IMR-90 (cell line): ENCODE measurements at regions not wholly inside any gene's neighbourhood (a gene's known extent, or its start where the extent isn't known, plus 50 kb on each side); places are given as distances from the start of the nearest gene placed in this dataset.

ENCODE experiments used
- ATAC-seq: fragments of 200-7000 bp; cut with Tn5 transposase; 2 replicates; pipeline ENCODE4 v1.9.1; 2020; ENCODE audit warnings: low read depth, mild to moderate bottlenecking, moderate library complexity
- BruUV-seq: library from RNA; stranded (reverse); fragments of 400-500 nt; replicated peaks from 2 replicates; lab custom pipeline; 2021; lab: Mats Ljungman, UMichigan
- CTCF ChIA-PET: fragments of 300-600 bp; formaldehyde crosslinking; extraction: SDS; loops from one replicate; lab custom pipeline; 2021; ENCODE audit warnings: antibody characterized with exemption; lab: Yijun Ruan, JAX
- POLR2A ChIA-PET: fragments of 300-600 bp; sonication (Branson Sonifier 250); formaldehyde crosslinking; loops from one replicate; lab custom pipeline; 2022; ENCODE audit warnings: antibody characterized with exemption; ENCODE audit not compliant: unreplicated experiment; lab: Charles Lee
- DNase-seq: peaks from one replicate; pipeline ENCODE4 v3.0.0; 2013
- H2AFZ ChIP-seq: replicated peaks from 2 replicates; pipeline ENCODE3; 2013; ENCODE audit warnings: low read length, mild to moderate bottlenecking; ENCODE audit not compliant: poor library complexity
- H2AK5ac ChIP-seq: 2 replicates; pipeline ENCODE4 v1.6.1; 2013; ENCODE audit warnings: low read depth, low read length, inconsistent platforms
- H2AK9ac ChIP-seq: replicated peaks from 2 replicates; pipeline ENCODE3; 2013; ENCODE audit warnings: mild to moderate bottlenecking, low read depth, low read length, moderate library complexity; ENCODE audit not compliant: poor library complexity
- H2BK120ac ChIP-seq: 2 replicates; pipeline ENCODE4 v1.6.1; 2013; ENCODE audit warnings: low read depth, low read length, inconsistent platforms
- H2BK15ac ChIP-seq: 3 replicates; pipeline ENCODE4 v1.6.1; 2013; ENCODE audit warnings: low read depth, low read length, inconsistent platforms
- H2BK20ac ChIP-seq: 2 replicates; pipeline ENCODE4 v1.6.1; 2013; ENCODE audit warnings: low read depth, mild to moderate bottlenecking, inconsistent platforms, low read length, moderate library complexity
- H2BK5ac ChIP-seq: 2 replicates; pipeline ENCODE4 v1.6.1; 2013; ENCODE audit warnings: mild to moderate bottlenecking, low read depth, low read length, inconsistent platforms; ENCODE audit not compliant: poor library complexity, severe bottlenecking
- H3K14ac ChIP-seq: replicated peaks from 2 replicates; pipeline ENCODE4 v1.6.1; 2013; ENCODE audit warnings: low read depth, low read length, inconsistent platforms
- H3K18ac ChIP-seq: 2 replicates; pipeline ENCODE4 v1.6.1; 2013; ENCODE audit warnings: low read depth, low read length, control low read depth
- H3K23ac ChIP-seq: 2 replicates; pipeline ENCODE4 v1.6.1; 2013; ENCODE audit warnings: low read depth, low read length, inconsistent platforms
- H3K27ac ChIP-seq: 2 replicates; pipeline ENCODE4 v1.5.1; 2013; ENCODE audit warnings: mild to moderate bottlenecking, control low read depth, low read length; ENCODE audit not compliant: insufficient read depth
- H3K27me3 ChIP-seq: 2 replicates; pipeline ENCODE4 v1.6.1; 2013; ENCODE audit warnings: low read length; ENCODE audit not compliant: control insufficient read depth, insufficient read depth
- H3K36me3 ChIP-seq: 2 replicates; pipeline ENCODE4 v1.6.1; 2013; ENCODE audit warnings: low read length, mixed read lengths; ENCODE audit not compliant: control insufficient read depth, insufficient read depth
- H3K4ac ChIP-seq: 2 replicates; pipeline ENCODE4 v1.6.1; 2013; ENCODE audit warnings: low read depth, low read length, inconsistent platforms
- H3K4me1 ChIP-seq: 2 replicates; pipeline ENCODE4 v1.6.1; 2013; ENCODE audit warnings: low read length, mixed read lengths; ENCODE audit not compliant: control insufficient read depth, insufficient read depth
- H3K4me2 ChIP-seq: 2 replicates; pipeline ENCODE4 v1.6.1; 2013; ENCODE audit warnings: low read depth, mild to moderate bottlenecking, control low read depth, low read length, moderate library complexity
- H3K4me3 ChIP-seq: 2 replicates; pipeline ENCODE4 v1.5.1; 2013; ENCODE audit warnings: low read depth, mild to moderate bottlenecking, control low read depth, low read length, moderate library complexity; ENCODE audit not compliant: insufficient read depth
- H3K56ac ChIP-seq: 2 replicates; pipeline ENCODE4 v1.6.1; 2013; ENCODE audit warnings: low read length, inconsistent platforms; ENCODE audit not compliant: insufficient read depth; ENCODE audit errors: extremely low read depth
- H3K79me1 ChIP-seq, 2 experiments: 2 replicates each; pipeline ENCODE4 v1.6.1; 2013; ENCODE audit warnings: low read length in 2 of 2, inconsistent platforms in 1 of 2, low read depth in 1 of 2
- H3K9ac ChIP-seq: 2 replicates; pipeline ENCODE4 v1.6.1; 2013; ENCODE audit warnings: low read depth, low read length, control low read depth
- H3K9me1 ChIP-seq: 2 replicates; pipeline ENCODE4 v1.6.1; 2013; ENCODE audit warnings: low read length, inconsistent platforms; ENCODE audit not compliant: insufficient read depth
- H3K9me3 ChIP-seq: 2 replicates; pipeline ENCODE4 v1.6.1; 2013; ENCODE audit warnings: low read length; ENCODE audit not compliant: control insufficient read depth, insufficient read depth
- H4K20me1 ChIP-seq: 2 replicates; pipeline ENCODE4 v1.6.1; 2013; ENCODE audit warnings: low read length, inconsistent platforms; ENCODE audit not compliant: insufficient read depth
- H4K5ac ChIP-seq: 2 replicates; pipeline ENCODE4 v1.6.1; 2013; ENCODE audit warnings: mild to moderate bottlenecking, low read depth, low read length, control low read depth
- H4K8ac ChIP-seq, 2 experiments: 2 replicates each; pipeline ENCODE4 v1.6.1; 2013; ENCODE audit warnings: low read depth in 2 of 2, low read length in 2 of 2, control low read depth in 1 of 2, inconsistent platforms in 1 of 2
- H4K91ac ChIP-seq: 2 replicates; pipeline ENCODE4 v1.6.1; 2013; ENCODE audit warnings: low read depth, low read length, inconsistent platforms; ENCODE audit not compliant: insufficient read depth
- BHLHE40 ChIP-seq: fragments of 150-350 bp; IDR thresholded peaks from 2 replicates; pipeline ENCODE4 v1.6.1; 2016; ENCODE audit warnings: mild to moderate bottlenecking, low read depth, low read length
- CEBPB ChIP-seq: IDR thresholded peaks from 2 replicates; pipeline ENCODE4 v1.6.1; 2012; ENCODE audit warnings: low read depth, low read length, improper control_type of control experiment
- CHD1 ChIP-seq: IDR thresholded peaks from 2 replicates; pipeline ENCODE4 v1.6.1; 2012; ENCODE audit warnings: low read depth, low read length, improper control_type of control experiment
- FOS ChIP-seq: fragments of 150-350 bp; IDR thresholded peaks from 2 replicates; pipeline ENCODE4 v1.6.1; 2016; ENCODE audit warnings: low read depth, low read length
- MAFK ChIP-seq: IDR thresholded peaks from 2 replicates; pipeline ENCODE4 v1.6.1; 2012; ENCODE audit warnings: low read depth, low read length, improper control_type of control experiment
- MAZ ChIP-seq: IDR thresholded peaks from 2 replicates; pipeline ENCODE4 v1.6.1; 2012; ENCODE audit warnings: low read depth, mild to moderate bottlenecking, low read length, improper control_type of control experiment, moderate library complexity, borderline replicate concordance
- MXI1 ChIP-seq: IDR thresholded peaks from 2 replicates; pipeline ENCODE4 v1.6.1; 2012; ENCODE audit warnings: low read depth, mild to moderate bottlenecking, low read length, moderate library complexity, borderline replicate concordance
- NFE2L2 ChIP-seq: fragments of 150-350 bp; IDR thresholded peaks from 2 replicates; pipeline ENCODE4 v1.6.1; 2016; ENCODE audit warnings: low read depth, mild to moderate bottlenecking, low read length
- POLR2A ChIP-seq: IDR thresholded peaks from 2 replicates; pipeline ENCODE4 v1.6.1; 2012; ENCODE audit warnings: mild to moderate bottlenecking, low read depth, low read length
- RAD21 ChIP-seq: IDR thresholded peaks from 2 replicates; pipeline ENCODE4 v1.6.1; 2012; ENCODE audit warnings: low read length, improper control_type of control experiment
- RCOR1 ChIP-seq: IDR thresholded peaks from 2 replicates; pipeline ENCODE4 v1.6.1; 2012; ENCODE audit warnings: mild to moderate bottlenecking, low read length, improper control_type of control experiment; ENCODE audit not compliant: insufficient replicate concordance
- RFX5 ChIP-seq: IDR thresholded peaks from 2 replicates; pipeline ENCODE4 v1.8.0; 2012; ENCODE audit warnings: low read depth, mild to moderate bottlenecking, low read length, moderate library complexity
- SMC3 ChIP-seq: fragments of 150-350 bp; IDR thresholded peaks from 2 replicates; pipeline ENCODE4 v1.6.1; 2016; ENCODE audit warnings: low read depth, mild to moderate bottlenecking, antibody characterized with exemption, low read length, moderate library complexity
- USF2 ChIP-seq: fragments of 150-350 bp; IDR thresholded peaks from 2 replicates; pipeline ENCODE4 v1.6.1; 2017; ENCODE audit warnings: mild to moderate bottlenecking, antibody characterized with exemption, low read length, low read depth
- WGBS, 2 experiments: methylation state at CpG; one replicate each; pipeline versions ENCODE4 v1.1.5 to v1.1.7; 2013; ENCODE audit warnings: missing lambda C conversion rate in 2 of 2; ENCODE audit not compliant: insufficient read length in 1 of 2; ENCODE audit errors: extremely low coverage in 2 of 2; 5-methylcytosine and 5-hydroxymethylcytosine counted together
- dilution Hi-C: fragments of 300-500 bp; cut with HindIII; formaldehyde crosslinking; loops from one replicate; pipeline ENCODE4 v1.14.3; 2018; ENCODE audit warnings: low sequenced_read_pairs; ENCODE audit not compliant: unreplicated experiment
- in situ Hi-C: fragments of 300-500 bp; cut with MboI; formaldehyde crosslinking; loops from 3 replicates; pipeline ENCODE4 v1.14.3; 2019; ENCODE audit warnings: low sequenced_read_pairs, inconsistent platforms, mixed read lengths
- intact Hi-C: fragments of 100-400 bp; cut with micrococcal nuclease; formaldehyde crosslinking; loops from 2 replicates; pipeline ENCODE4 v1.10.0; 2022
- TF ChIP-seq, protein P1 (sequence below): fragments of 150-350 bp; IDR thresholded peaks from 2 replicates; pipeline ENCODE4 v1.6.1; 2016; ENCODE audit warnings: low read depth, mild to moderate bottlenecking, low read length, moderate library complexity, borderline replicate concordance

DNA sequence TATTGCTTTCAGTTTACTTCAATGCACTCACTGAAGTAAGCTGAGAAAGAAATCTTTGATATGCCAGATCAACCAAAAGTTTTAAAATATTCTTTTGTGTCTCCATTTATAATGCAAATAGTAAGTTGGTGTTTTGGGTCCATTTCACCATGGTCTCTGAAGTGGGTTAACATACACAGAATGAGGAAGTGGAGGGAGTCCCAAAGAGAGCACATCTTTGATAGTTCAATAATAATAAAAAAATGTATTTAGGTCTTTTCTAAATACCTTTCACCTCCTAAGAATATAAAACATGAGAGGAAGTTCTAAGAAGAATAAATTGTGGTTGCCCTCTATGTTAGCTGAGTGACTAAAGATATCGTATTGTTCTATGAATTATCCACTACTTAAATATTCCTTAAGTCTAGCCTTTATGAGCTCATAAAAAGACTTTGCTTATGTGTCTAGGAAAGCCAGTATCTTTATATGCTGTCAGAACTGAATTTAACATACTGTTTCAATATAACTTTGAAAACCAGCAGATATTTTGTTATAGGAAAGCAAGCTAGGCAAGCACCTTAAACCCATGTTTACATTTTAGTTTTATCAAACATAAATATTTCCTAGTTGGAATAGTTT is 148.7 kb upstream of the ZEB2 start:
- Histone ChIP-seq H3K23ac (no peak overlapping the region), H2AK5ac (no peak overlapping the region), H2BK5ac (no peak overlapping the region), H3K79me1 (no peaks in the 10 kb centered on the region), H3K27ac (no peak overlapping the region), H3K4ac (no peak overlapping the region), H3K56ac (no peak overlapping the region), H4K20me1 (no peaks in the 10 kb centered on the region), H3K36me3 (no peaks in the 10 kb centered on the region), H3K4me1 (no peaks in the 10 kb centered on the region), H3K4me2 (no peak overlapping the region), H2BK120ac (no peak overlapping the region), H3K14ac (no peak overlapping the region), H4K5ac (no peak overlapping the region), H3K9me1 (no peaks in the 10 kb centered on the region), H3K9me3 (no peaks in the 10 kb centered on the region), H3K9ac (no peak overlapping the region), H3K27me3 (no peaks in the 10 kb centered on the region), H4K91ac (no peak overlapping the region), H3K18ac (no peak overlapping the region), H4K8ac (no peak overlapping the region), H3K4me3 (no peak overlapping the region), H2AFZ (no peak overlapping the region), H2AK9ac (no peak overlapping the region), H2BK15ac (no peak overlapping the region), H2BK20ac (no peak overlapping the region)
- dilution Hi-C loops, result no loop called here
- ChIA-PET POLR2A (no interaction called here), CTCF (interaction anchor here (0.5 to 2.4 kb wide), 4 partner anchors 13 to 1188 kb away, joined by 3 to 6 read pairs (median 3); no protein-coding TSS in a partner anchor)
- ATAC-seq (no peak), DNase-seq (no peak)
- BruUV-seq, result no TSS peak
- no CpG with 5 or more reads among the region's 1 CpG for WGBS, 2 experiments
- TF ChIP-seq NFE2L2, result no peak
- TF ChIP-seq MAFK, result no peak
- no peak for TF ChIP-seq RCOR1
- TF ChIP-seq USF2, result no peak
- TF ChIP-seq CHD1, result no peak
- TF ChIP-seq BHLHE40, result no peak
- no peak for TF ChIP-seq MXI1
- no peak for TF ChIP-seq CEBPB
- TF ChIP-seq SMC3, result no peak
- TF ChIP-seq MAZ, result no peak
- TF ChIP-seq RFX5, result no peak
- TF ChIP-seq, protein P1, sequence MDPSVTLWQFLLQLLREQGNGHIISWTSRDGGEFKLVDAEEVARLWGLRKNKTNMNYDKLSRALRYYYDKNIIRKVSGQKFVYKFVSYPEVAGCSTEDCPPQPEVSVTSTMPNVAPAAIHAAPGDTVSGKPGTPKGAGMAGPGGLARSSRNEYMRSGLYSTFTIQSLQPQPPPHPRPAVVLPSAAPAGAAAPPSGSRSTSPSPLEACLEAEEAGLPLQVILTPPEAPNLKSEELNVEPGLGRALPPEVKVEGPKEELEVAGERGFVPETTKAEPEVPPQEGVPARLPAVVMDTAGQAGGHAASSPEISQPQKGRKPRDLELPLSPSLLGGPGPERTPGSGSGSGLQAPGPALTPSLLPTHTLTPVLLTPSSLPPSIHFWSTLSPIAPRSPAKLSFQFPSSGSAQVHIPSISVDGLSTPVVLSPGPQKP, result no peak
- TF ChIP-seq RAD21, result no peak
- no peak for TF ChIP-seq FOS
- no peak for TF ChIP-seq POLR2A
- in situ Hi-C loops, result no loop called here
- intact Hi-C loops, result no loop called here
